PC-3 (cell line): ENCODE measurements at regions not wholly inside any gene's neighbourhood (a gene's known extent, or its start where the extent isn't known, plus 50 kb on each side); places are given as distances from the start of the nearest gene placed in this dataset.

Experiments used
- EZH2 ChIP-seq: fragments of 300-600 bp; sonication (generic); IDR thresholded peaks from one replicate; pipeline ENCODE4 v1.6.1; 2017; ENCODE audit warnings: antibody characterized with exemption, mild to moderate bottlenecking, low read length; ENCODE audit not compliant: unreplicated experiment
- EZH2phosphoT487 ChIP-seq: fragments of 300-600 bp; sonication (generic); IDR thresholded peaks from 2 replicates; pipeline ENCODE4 v1.6.1; 2018; ENCODE audit warnings: mild to moderate bottlenecking, antibody characterized with exemption, low read length, borderline replicate concordance
- TF ChIP-seq, protein P1 (sequence below): fragments of 300-600 bp; sonication (generic); conservative IDR thresholded peaks from 2 replicates; pipeline ENCODE4 v1.5.1; 2017; ENCODE audit warnings: antibody characterized with exemption, low read depth, mild to moderate bottlenecking, low read length

DNA sequence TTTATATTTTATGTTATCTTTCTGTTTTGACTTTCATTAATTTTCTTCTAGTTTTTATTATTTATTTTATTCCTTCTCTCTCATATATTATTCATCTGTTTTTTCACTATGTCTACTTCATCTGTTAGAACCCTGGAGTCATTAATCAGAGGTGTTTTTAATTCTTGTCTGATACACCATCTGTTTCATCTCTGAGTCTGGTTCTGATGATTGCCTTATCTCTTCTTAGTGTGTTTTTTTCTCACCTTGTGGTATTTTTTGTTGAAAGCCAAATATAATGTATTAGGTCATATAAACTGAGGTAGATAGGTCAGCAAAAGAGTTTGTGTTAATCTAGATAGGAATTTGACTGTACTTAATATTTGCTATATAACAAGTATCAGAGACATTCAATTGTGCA, 1005.7 kb upstream of the NCAM2 start:
- TF ChIP-seq, protein P1, sequence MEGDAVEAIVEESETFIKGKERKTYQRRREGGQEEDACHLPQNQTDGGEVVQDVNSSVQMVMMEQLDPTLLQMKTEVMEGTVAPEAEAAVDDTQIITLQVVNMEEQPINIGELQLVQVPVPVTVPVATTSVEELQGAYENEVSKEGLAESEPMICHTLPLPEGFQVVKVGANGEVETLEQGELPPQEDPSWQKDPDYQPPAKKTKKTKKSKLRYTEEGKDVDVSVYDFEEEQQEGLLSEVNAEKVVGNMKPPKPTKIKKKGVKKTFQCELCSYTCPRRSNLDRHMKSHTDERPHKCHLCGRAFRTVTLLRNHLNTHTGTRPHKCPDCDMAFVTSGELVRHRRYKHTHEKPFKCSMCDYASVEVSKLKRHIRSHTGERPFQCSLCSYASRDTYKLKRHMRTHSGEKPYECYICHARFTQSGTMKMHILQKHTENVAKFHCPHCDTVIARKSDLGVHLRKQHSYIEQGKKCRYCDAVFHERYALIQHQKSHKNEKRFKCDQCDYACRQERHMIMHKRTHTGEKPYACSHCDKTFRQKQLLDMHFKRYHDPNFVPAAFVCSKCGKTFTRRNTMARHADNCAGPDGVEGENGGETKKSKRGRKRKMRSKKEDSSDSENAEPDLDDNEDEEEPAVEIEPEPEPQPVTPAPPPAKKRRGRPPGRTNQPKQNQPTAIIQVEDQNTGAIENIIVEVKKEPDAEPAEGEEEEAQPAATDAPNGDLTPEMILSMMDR, result no peak
- no peak for TF ChIP-seq EZH2phosphoT487
- no peak for TF ChIP-seq EZH2
